ENCODE measurements at regions not wholly inside any gene's neighbourhood (a gene's known extent, or its start where the extent isn't known, plus 50 kb on each side); places are given as distances from the start of the nearest gene placed in this dataset.

DNA sequence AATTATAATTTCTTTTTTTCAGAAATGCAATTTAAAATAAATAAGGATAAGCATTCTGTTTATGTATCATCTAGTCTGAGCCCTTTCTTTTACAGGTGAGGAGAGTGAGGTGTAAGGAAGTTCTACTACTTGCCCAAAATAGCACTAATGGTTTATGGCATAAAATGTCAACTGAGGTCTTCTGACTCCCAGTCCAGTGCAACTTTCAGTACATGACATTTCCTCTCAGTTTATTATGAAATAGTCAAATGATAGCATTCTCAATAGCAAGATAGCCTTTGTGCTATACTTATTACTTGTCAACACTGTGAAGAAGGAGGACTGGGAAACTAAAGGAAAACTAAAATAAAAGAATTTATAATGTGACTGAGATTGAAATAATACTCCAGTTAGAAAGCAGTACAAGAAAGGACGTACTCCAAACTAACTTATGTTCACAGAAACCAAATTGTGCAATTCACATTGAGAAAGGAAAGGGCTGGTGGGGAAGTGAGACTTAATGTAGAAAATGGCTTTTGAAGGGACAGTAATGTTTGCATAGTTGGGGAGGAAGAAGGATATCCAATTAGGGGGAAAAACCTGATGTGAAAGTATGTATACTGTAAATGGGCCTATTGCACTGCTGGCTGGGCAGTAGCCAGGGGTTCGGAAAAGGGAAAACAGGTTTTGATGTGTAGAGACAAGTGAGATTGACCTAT lies 166.7 kb upstream of the ZEB2 start:
- TF ChIP-seq, protein P1, sequence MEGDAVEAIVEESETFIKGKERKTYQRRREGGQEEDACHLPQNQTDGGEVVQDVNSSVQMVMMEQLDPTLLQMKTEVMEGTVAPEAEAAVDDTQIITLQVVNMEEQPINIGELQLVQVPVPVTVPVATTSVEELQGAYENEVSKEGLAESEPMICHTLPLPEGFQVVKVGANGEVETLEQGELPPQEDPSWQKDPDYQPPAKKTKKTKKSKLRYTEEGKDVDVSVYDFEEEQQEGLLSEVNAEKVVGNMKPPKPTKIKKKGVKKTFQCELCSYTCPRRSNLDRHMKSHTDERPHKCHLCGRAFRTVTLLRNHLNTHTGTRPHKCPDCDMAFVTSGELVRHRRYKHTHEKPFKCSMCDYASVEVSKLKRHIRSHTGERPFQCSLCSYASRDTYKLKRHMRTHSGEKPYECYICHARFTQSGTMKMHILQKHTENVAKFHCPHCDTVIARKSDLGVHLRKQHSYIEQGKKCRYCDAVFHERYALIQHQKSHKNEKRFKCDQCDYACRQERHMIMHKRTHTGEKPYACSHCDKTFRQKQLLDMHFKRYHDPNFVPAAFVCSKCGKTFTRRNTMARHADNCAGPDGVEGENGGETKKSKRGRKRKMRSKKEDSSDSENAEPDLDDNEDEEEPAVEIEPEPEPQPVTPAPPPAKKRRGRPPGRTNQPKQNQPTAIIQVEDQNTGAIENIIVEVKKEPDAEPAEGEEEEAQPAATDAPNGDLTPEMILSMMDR (IDR thresholded peaks at IDR 0.05) = no peak
- TF ChIP-seq POLR2A (IDR thresholded peaks at IDR 0.05) = no peak

All from testis (tissue), 2 donors.